Lower leg skin (tissue), 4 donors: ENCODE measurements at regions not wholly inside any gene's neighbourhood (a gene's known extent, or its start where the extent isn't known, plus 50 kb on each side); places are given as distances from the start of the nearest gene placed in this dataset.

ENCODE experiments used
- DNase-seq, 2 donors: peaks; one replicate each; pipeline ENCODE4 v3.0.0-alpha.2; 2019; ENCODE audit warnings: low spot score in 2 of 2
- H3K4me3 ChIP-seq: fragments of 200-600 bp; sonication (generic); 2 replicates; pipeline ENCODE4 v1.5.1; 2017; ENCODE audit warnings: mild to moderate bottlenecking, low read depth; ENCODE audit not compliant: poor library complexity, severe bottlenecking
- CTCF ChIP-seq, 3 donors: fragments of 450-650 bp; IDR thresholded peaks; one replicate each; pipeline ENCODE4 v1.5.1; 2016; ENCODE audit warnings: antibody characterized with exemption in 3 of 3, mild to moderate bottlenecking in 3 of 3, moderate library complexity in 2 of 3
- POLR2A ChIP-seq, 2 donors: fragments of 450-650 bp; IDR thresholded peaks; one replicate each; pipeline ENCODE4 v1.6.1; 2016 to 2017; ENCODE audit warnings: antibody characterized with exemption in 2 of 2, mild to moderate bottlenecking in 1 of 2, moderate library complexity in 1 of 2
- whole genome bisulfite sequencing, 2 donors: methylation state at CpG; one replicate each; pipeline ENCODE4 v1.1.5; 2018; 5-methylcytosine and 5-hydroxymethylcytosine counted together
- intact Hi-C: fragments of 100-400 bp; cut with DNase I; formaldehyde crosslinking; loops from one replicate; pipeline ENCODE4 v1.15.0; 2023; ENCODE audit warnings: low total_unique reads

GRCh38 chr14:22225516-22226140 lies 363.4 kb downstream of the DAD1 start:
- WGBS, 2 donors = 41 to 47% methylated on average over 4 of the region's 4 CpGs

GRCh38 chr14:22221508-22221907 lies 367.5 kb downstream of the DAD1 start:
- 37 to 41% methylated on average over 3 of the region's 3 CpGs for WGBS, 2 donors
- no peak for TF ChIP-seq CTCF (IDR thresholded peaks at IDR 0.05)
- no peak for TF ChIP-seq POLR2A (IDR thresholded peaks at IDR 0.05)
- intact Hi-C loops = no loop called here
- DNase-seq = no peak
- no peak overlapping the region for H3K4me3 ChIP-seq

More at GRCh38 chr14:22225516-22226140, 363.4 kb downstream of the DAD1 start:
- H3K4me3 ChIP-seq = no peak overlapping the region
- DNase-seq = no peak
- TF ChIP-seq CTCF (IDR thresholded peaks at IDR 0.05) (no peak), POLR2A (IDR thresholded peaks at IDR 0.05) (no peak)
- intact Hi-C loops = no loop called here

GRCh38 chr14:22220427-22220826 lies 368.6 kb downstream of the DAD1 start:
- TF ChIP-seq POLR2A (IDR thresholded peaks at IDR 0.05) (no peak), CTCF (IDR thresholded peaks at IDR 0.05) (no peak)
- no peak for DNase-seq
- no peak overlapping the region for H3K4me3 ChIP-seq
- intact Hi-C loops = no loop called here
- WGBS, 2 donors = 25 to 29% methylated on average over 1 of the region's 1 CpG

GRCh38 chr14:22218728-22219127 lies 370.3 kb downstream of the DAD1 start:
- H3K4me3 ChIP-seq = no peak overlapping the region
- no peak for TF ChIP-seq CTCF (IDR thresholded peaks at IDR 0.05)
- TF ChIP-seq POLR2A (IDR thresholded peaks at IDR 0.05) = no peak
- no peak for DNase-seq
- intact Hi-C loops = no loop called here
- WGBS, 2 donors = 58 to 76% methylated on average over 3 of the region's 3 CpGs

GRCh38 chr14:22213120-22213519 lies 375.9 kb downstream of the DAD1 start:
- intact Hi-C loops = no loop called here
- WGBS, 2 donors = 56 to 61% methylated on average over 3 of the region's 3 CpGs
- TF ChIP-seq POLR2A (IDR thresholded peaks at IDR 0.05) (no peak), CTCF (IDR thresholded peaks at IDR 0.05) (no peak)
- no peak for DNase-seq
- H3K4me3 ChIP-seq = no peak overlapping the region

GRCh38 chr14:22210906-22211305 lies 378.1 kb downstream of the DAD1 start:
- no peak overlapping the region for H3K4me3 ChIP-seq
- WGBS, 2 donors = 21 to 22% methylated on average over 1 of the region's 1 CpG
- TF ChIP-seq CTCF (IDR thresholded peaks at IDR 0.05) (no peak), POLR2A (IDR thresholded peaks at IDR 0.05) (no peak)
- DNase-seq = no peak
- intact Hi-C loops = no loop called here
